NCI-H2196 treated with DMSO at 0.1 percent for 48 hours (cell line): ENCODE measurements at regions not wholly inside any gene's neighbourhood (a gene's known extent, or its start where the extent isn't known, plus 50 kb on each side); places are given as distances from the start of the nearest gene placed in this dataset.

Source experiments
- DNase-seq: peaks from one replicate; lab custom pipeline; 2025; ENCODE audit not compliant: unreplicated experiment; lab: John Stamatoyannopoulos, UW

DNA sequence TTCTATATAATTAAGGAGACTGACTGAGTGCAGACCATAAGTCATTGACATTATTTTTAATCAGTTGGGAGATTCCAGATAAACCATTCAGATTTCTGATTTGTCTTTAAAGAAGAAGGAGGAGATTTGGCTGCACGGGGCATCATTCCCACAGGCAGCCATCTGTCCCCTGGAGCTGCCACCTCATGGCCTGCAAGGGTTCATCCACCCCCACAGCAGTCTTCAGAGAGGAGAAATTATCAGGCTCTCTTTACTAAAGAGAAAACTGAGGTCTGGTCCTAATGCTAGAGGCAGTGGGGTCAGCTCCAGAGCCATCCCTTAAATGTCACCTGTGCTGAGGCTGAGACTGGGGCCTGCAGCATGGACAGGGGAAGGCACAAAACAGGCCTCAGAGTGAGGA is 501.3 kb upstream of the SULF2 start:
- no peak for DNase-seq

DNA sequence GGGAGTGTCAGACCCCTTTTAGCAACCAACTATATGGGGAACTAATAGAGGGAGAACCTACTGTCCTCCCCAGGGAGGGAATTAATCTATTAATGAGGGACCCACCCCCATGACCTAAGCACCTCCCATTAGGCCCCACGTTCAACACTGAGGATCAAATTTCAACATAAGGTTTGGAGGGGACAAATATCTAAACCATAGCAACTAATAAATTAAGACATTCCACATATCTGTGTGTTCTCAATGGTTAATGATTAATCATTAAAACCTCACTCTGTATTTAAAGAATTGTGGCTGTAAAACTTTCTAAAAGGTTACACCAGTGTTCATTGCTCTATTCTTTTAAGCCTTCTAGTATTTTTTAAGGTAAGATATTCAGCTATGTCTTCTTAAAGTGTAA is 500.4 kb upstream of the SULF2 start:
- DNase-seq, result no peak

DNA sequence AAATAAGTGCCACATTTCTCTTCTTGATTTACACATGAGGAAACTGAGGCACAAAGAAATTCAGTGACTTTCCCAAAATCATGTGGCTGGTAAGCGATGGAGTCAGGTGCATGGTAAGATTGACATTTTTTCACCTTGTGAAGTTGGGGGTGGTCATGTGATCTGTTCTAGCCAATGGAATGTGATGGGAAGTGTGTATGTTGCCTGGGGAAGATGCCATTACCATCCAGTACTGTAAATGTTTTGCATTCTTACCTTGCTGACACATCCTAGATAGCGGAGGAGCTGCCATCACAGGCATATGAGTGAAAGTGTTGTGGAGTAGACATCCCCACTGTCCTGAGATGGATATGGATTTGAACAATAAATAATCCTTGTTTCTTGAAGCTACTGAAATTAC is 499.6 kb upstream of the SULF2 start:
- no peak for DNase-seq

DNA sequence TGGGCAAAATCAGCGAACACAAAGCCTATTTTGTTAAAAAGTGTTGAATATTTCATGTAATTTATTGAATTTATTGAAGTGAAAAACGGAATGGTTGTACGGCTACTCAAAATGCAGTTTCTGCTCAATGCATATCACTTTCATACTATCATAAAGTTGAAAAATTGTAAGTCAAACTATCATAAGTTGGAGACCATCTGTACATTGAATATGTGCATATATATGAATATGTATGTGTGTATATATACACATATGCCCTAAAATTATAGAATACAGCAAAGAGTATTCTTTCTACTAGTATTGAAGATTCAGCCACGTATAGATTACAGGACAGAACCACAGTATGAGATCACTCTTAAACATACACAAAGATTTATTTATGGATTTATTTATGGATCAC is 499.0 kb upstream of the SULF2 start:
- no peak for DNase-seq

DNA sequence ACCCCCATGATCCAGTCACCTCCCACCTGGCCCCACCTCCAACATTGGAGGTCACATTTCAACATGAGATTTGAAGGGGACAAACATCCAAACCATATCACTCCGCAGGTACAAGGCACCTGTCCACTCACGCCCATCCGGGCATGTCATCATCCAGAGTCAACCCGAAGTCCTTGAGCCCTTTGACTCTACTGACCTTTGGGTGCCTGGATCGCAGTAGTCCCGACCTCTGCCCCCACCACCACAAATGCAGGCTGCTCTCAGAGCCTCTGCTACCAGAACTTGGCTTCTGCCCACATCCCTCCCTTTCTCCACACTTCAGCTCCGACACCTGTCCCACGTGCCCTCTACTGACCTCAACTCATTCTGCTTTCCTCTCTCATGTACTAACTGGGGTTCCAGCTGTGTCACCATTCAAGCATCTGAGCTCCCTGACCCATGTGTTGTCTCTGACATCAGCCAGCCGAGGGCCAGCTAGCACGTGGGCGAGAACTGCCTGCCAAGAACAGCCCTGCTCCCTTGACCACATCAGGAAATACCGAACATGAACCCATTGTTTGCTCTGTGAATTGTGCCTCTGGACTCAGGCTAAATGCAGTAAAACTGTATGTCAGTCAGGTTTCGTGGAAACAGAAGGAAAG is 498.3 kb upstream of the SULF2 start:
- DNase-seq, result peak; percentile 99

DNA sequence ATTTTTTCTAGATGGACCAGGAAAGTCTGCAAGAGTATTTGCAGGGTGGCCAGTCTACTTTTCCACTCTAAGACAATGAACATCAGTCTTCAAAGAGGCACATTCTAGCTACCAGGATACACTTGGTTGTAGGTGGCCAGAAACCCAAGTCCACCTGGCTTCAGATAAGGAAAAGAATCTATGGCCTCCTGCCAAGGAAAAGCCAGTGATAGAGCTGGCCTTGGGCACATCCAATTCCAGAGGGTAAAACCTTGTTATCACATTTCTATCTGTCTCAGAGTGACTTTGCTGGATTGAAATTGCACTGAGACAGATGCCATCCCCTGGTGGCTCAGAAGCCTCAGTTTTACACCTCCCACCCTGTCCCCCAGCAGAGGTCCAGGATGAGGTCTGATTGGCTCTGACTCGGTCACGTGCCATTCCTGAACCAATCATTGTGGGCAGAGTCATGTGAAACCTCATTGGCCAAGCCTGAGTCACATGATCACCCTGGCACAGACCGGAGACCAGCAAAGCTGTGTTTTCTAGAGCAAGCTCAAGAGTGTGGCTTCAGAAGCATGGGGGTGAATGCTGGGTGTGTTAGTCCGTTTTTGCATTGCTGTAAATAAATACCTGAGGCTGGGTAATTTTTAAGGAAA is 497.4 kb upstream of the SULF2 start:
- DNase-seq, result peak; percentile 67

DNA sequence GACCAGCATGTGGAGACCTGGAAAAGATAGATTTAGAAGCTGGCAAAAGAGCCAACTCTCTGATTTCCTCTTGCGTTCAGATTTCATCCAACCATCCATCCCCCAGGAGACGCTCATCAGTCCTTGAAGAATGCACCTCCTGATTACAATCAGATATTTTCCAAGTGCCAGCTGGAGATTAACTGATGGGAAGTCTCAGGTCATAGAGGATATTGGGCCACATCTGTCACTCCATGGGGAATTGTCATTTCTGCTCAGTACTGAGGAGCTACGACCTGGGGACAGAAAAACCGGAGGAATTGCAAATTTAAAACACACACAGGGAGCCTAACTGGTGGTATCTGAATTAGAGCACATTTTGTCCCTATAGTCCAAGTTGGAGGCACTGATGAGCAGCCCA is 496.2 kb upstream of the SULF2 start:
- no peak for DNase-seq

DNA sequence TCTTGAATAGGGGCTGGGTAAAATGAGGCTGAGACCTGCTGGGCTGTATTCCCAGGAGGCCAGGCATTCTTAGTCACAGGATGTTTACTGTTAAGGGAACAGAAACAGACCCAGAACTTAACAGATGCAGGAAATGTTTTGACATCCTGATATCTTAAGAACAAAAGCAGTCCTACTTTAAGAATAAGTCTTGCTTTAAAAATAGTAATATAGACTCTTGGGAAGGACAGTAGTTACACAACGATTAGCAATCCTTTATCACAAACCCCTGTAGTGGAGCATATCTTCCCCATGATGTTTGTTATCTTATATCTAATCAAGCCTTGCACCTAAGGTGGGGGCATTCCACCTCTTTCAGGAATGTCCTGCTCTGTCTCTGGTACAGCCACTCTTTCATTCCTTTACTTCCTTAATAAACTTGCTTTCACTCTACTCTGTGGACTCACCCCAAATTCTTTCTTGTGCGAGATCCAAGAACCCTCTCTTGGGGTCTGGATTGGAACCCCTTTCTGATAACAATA is 493.7 kb upstream of the SULF2 start:
- DNase-seq, result no peak

DNA sequence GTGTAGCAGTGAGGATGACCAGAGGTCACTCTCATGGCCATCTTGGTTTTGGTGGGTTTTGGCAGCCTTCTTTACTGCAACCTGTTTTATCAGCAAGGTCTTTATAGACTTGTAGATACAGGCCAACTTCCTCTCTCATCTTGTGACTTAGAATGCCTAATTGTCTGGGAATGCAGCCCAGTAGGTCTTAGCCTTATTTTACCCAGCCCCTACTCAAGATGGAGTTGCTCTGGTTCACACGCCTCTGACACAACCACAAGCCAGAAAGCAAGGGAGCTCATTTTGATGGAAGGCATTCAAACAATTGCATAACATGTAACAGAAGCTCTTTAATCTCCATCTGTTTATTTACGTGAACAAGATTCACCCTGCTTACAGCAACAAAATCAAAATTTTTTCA is 492.0 kb upstream of the SULF2 start:
- no peak for DNase-seq

DNA sequence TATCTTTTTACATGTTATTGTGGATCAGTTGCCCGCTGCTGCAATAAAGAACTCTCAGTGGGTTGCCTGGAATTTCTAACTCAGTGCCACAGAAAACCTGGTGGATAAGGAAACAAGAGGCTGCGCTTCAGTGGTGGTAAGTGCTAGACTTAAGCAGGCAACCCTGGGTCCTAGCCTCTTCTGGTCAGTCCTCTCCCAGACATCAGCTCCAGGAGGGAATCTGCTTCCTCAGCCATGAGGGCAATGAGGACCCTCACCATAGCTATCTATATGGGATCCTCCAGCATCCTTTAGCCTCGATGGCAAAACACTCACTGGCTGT is 490.7 kb upstream of the SULF2 start:
- DNase-seq, result no peak

DNA sequence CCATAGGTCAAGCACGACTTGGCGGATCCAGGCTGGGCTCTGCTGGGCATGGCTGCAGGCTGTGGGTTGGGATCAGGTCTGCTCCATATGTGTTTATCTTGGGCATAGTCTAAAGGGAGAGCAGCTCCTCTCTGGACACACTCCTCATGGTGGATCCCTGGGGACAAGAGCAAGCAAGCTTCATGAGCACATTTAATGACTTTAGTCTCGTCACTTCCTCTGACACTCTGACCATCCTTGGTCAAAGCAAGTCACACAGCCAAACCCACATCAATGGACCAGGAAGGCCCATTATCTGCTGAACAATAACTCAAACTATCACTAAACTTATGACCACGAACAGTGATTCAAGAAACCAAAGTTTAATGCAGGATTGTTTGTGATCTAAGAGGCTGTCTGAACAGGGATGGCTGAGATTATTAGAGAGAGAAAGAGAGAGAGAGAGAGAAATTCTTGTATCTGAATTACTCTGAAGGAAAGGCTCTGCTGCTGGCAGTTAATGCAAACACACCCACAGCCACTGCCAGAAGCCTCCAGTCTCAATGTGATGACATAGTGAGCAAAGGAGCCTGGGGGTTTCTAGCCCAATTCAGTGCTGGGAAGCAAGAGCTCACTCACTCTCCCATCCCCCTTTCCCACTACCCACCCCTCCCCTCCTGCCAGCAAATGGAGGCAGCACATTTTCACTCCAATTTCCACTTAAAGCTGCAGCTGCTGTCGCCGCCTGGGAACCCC is 490.2 kb upstream of the SULF2 start:
- peak; percentile 12 for DNase-seq

DNA sequence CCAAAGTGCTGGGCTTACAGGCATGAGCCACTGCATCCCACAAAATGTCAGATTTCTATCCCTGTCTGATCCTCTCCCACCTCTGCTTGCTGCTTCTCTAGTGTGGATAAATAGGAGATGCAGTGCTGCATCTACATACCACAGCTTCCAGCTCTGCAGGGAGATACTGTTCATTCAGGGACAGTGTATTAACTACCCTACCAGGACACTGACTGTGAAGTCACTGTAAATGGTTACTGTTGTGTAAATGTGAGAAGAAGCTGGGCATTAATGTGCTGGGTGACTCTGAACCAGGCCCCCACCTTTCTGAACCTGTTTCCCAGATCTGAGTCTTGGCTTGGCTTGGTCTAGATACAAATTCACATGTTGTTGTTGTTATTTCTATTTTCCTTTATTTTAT is 488.6 kb upstream of the SULF2 start:
- no peak for DNase-seq

DNA sequence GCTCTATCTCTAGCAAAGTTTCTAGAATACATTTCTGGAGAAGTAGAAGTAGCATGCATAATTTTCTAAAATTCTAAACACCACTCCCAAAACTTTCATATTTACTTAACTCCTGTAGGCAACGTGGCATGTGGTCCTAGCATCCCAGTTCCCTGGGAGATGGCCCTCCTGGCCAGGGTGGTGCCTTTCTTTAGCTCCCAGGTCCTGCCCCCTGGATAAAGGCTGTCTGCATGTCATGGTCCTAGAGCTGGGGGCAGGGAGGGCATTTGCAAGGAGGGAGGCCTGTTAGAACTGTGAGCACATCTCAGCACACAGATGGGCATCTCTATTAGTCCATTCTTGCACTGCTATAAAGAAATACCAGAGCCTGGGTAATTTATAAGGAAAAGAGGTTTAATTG is 485.6 kb upstream of the SULF2 start:
- no peak for DNase-seq

DNA sequence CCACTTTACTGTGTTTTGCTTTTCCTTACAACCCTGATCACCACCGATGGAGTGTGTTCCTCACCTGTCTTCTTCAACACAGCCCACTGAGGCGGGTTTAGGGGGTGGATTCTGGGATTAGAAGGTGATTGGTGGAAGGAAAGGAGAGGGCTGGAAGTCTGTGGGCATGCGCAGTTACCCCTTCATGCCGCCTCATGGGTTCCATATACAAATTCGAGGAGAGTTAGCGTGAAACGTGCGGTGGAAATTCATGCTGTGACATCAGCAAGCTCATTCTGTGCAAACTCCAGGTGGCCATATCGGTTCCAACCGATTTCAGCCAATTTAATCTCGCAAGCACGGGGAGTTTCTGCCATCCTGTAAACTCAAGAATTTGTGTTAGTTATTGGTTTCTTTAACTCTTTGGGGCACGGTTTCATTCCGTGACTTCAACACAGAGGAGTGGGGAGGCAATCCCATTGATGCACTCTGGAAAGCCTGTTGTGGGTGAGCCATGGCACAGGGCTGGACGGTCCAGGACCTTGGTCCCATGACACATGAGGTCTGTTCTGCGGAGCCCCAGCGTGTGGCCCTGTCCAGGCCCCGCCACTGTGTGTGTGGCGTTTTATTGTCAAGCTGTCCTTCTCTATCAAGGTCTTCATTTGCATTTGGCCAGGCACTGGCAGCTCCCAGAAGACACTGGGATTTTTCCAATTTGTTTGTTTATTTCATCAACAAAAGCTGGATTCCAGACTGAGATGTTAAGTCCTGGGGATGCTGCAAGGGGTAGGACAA is 482.8 kb upstream of the SULF2 start:
- no peak for DNase-seq

DNA sequence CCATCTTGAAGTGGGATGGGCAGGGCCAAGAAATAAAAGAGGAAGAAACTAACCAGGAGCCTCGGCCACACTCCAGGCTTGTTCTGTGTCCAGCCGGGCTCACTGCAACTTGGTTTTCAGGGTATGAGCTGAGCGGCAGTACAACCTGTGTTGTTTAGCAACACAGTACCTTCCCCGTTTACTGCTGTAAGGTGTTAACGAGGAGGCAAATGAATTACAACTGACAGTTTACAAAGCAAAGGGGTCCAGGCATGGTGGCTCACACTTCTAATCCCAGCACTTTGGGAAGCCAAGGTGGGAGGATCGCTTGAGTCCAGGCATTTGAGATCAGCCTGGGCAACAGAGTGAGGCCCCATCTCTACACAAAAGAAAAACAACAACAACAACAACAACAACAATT is 481.3 kb upstream of the SULF2 start:
- DNase-seq, result no peak

DNA sequence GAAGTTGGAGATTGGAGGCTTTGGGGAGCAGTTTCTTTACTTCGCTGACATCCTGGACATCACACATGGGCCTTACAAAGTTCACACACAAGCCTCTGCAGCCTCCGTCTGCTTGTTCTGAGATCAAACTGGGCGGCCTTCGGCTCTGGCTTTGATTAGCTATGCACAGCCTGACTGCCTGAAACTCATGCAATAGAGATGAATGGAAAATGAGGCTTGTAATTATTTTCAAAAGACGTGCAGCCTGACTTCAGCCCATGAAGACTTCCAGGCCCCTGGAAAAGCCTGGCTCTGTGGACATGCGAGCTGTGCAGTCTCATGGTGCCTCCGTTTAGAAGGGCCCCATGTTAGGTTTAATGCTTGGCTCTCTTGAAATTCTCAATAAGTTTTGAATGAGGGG is 480.5 kb upstream of the SULF2 start:
- DNase-seq, result no peak

DNA sequence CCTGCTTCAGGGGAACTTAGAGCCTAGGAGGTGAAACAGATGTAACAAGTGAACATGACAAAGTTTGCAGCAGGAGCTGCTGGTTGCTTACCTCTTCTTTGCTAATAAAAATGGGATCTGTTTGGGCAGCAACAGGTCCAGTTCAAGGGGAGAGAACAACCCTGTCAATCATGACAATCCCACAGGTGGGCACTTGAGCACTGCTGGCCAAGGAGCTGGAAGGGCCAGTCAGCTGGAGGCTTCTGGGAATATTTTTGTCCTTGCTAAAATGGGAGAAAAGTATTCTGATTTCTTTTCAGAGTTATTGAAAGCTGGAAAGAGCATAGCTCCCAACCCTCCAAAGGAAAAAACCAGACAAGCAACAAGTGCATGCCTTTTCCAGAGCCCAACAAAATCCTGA is 477.7 kb upstream of the SULF2 start:
- no peak for DNase-seq

DNA sequence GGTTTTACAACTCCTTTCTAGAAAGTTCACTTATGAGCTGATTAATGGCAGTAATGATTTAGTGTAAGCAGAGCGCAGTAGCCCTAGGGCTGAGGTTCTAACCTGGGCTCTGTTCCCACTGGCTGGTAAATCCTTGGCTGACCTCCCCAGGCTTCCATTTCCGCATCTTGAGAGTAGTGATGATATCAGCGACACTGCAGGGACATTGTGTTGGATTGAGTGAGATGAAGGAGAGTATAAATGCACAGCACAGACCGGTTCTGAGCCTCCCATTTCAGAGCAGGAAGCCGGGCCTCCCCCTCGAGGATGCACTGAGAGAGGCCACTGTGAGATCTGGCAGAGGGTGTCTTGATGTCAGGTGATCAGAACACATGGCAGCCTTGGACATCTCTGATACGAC is 477.2 kb upstream of the SULF2 start:
- DNase-seq, result no peak

DNA sequence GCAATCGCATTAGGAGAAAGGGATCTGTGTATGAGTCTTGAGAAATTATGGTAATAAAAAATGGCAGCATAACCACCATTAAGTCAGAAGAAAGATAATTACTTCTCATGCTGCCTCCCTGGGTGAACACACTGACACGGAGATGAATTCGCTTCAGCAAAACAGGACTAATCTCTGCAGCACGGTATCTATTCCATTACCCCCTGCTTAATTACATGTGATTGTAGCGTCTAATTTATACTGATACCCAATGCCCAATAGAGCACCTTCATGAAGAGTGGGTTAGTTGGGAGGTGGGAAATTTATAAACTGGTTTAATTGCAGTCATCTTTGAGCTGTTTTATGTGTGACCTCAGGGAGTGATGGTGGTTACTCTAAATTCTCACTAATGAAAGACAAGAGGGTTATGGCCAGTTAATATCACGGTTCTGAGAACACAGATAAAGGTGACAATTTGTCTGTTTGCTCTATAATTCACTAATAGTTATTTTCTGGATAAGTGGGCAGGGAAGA is 476.2 kb upstream of the SULF2 start:
- DNase-seq, result no peak

DNA sequence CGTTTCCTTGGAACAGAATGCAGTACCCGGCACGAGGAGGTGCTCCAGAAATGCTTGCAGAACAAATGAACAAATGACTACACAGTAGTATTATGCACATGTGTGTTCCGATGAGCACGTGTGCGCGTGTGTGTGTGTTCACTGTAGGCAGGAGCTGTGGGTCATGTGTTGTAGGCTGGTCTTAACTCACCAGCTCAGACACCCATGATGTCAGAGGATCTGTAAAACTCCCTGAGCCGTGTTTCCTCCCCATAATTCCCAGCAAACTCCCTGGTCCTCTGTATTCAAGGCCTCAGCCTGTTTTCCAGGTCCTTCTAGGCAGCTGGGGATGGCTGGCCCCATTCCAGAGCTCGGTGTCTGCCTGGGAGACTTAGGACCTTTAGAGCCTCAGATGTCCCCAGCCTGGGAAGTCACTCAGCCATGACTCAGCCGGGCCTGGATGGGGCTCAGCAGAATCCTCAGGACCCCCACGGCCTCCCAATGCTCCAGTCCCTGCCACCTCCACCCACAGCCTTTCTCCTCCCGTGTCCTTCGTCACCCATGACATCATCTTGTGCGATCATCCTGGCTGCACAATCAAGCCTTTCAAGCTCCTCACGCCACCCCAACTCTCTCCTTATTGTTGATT is 475.0 kb upstream of the SULF2 start:
- no peak for DNase-seq

DNA sequence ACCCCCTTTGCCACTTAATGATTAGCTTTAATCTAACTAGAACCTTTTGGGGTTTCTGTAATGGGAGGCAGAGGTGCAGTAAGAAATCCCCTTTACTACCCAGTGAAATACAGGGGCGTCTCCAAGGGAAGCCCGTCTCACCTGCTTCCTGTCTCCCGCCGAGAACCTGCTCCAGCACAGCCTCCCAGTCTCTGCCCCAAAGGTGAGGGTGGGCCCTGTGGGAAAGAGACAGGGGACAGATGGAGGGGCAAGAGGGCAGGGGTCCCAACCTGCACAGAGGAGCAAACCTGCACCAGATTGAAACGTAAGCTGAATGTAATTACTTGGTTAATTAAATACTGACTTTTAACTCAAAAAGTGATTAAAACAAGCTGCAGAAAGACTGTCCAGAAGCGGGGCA is 474.2 kb upstream of the SULF2 start:
- no peak for DNase-seq
